ENCODE measurements at regions not wholly inside any gene's neighbourhood (a gene's known extent, or its start where the extent isn't known, plus 50 kb on each side); places are given as distances from the start of the nearest gene placed in this dataset.

DNA sequence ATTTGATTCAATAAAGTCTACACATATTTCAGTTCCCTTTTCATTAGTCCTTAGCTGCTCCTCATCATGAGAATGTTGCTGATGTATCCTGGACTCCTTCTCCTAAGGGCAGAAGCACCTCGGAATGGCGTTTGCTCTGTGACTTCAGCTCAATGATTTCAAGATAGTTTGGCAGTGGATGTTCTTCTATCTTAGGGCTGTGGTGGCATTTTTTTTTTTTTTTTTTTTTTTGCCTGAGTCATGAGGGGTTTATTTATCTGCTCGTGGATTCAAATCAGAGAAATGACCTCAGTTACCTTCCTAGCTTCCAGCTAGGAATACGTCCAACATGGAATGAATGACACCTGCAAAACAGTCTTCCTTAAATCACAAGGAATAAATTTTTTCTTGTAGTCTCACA lies 220.0 kb upstream of the ZBED5 start:
- no peak overlapping the region for H3K27ac ChIP-seq (ENCODE audit: low read length)
- H3K27me3 ChIP-seq (ENCODE audit: low read depth, low read length) = no peaks in the 10 kb centered on the region
- no peaks in the 10 kb centered on the region for H3K36me3 ChIP-seq (ENCODE audit: control insufficient read depth in 1 of 2, insufficient read depth in 2 of 2, low read length in 2 of 2)

DNA sequence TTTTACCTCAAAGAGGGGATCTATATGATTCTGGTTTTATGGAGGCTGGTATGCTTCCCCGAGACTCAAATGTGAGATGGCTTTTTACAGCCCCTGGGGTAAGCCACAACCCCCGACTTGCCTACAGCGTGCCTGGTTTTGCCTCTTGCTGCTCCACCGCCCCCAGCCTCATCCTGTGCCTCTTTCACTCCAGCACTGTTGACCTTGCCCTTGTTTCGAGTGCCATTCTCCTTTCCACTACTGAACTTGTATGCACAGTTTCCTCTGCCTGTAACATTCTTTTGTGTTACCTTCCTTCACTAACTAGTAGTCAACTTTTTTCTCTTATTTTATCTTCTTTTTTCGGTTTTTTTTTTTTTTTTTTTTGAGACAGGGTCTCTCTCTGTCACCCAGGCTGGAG lies 219.0 kb upstream of the ZBED5 start:
- H3K4me1 ChIP-seq (ENCODE audit: control insufficient read depth in 1 of 2, insufficient read depth in 2 of 2, low read length in 2 of 2) = no peaks in the 10 kb centered on the region
- no peak overlapping the region for H3K27ac ChIP-seq (ENCODE audit: low read length)
- H3K4me3 ChIP-seq (ENCODE audit: low read depth in 1 of 2, low read length in 2 of 2) = no peak overlapping the region
- H3K27me3 ChIP-seq (ENCODE audit: low read depth, low read length) = no peaks in the 10 kb centered on the region
- no peaks in the 10 kb centered on the region for H3K36me3 ChIP-seq (ENCODE audit: control insufficient read depth in 1 of 2, insufficient read depth in 2 of 2, low read length in 2 of 2)
- no peaks in the 10 kb centered on the region for H3K9me3 ChIP-seq (ENCODE audit: control insufficient read depth in 1 of 2, low read length in 2 of 2)

More for the DNA sequence above, 220.0 kb upstream of the ZBED5 start:
- Histone ChIP-seq H3K4me3 (ENCODE audit: low read depth in 1 of 2, low read length in 2 of 2) (no peak overlapping the region), H3K4me1 (ENCODE audit: control insufficient read depth in 1 of 2, insufficient read depth in 2 of 2, low read length in 2 of 2) (no peaks in the 10 kb centered on the region), H3K9me3 (ENCODE audit: control insufficient read depth in 1 of 2, low read length in 2 of 2) (no peaks in the 10 kb centered on the region)

DNA sequence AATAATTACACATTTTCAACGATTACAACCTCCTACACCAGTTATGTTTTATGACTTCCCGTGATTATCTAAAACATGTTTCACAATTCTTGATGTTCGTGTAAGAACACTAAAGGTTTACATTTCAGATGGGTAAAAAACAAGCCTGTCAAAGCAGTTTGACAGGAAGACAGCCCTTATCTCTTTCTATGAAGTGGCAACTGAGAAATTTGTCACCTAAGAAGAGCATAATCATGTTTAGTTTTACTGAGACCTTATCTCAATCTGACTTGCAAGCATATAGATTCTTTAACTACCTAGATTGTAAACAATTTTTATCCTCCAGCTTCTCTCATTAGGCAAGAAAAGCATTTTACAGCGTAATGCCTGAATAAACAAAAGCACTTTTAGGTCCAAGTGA lies 218.4 kb upstream of the ZBED5 start:
- Histone ChIP-seq H3K36me3 (ENCODE audit: control insufficient read depth in 1 of 2, insufficient read depth in 2 of 2, low read length in 2 of 2) (no peaks in the 10 kb centered on the region), H3K27ac (ENCODE audit: low read length) (no peak overlapping the region), H3K4me1 (ENCODE audit: control insufficient read depth in 1 of 2, insufficient read depth in 2 of 2, low read length in 2 of 2) (no peaks in the 10 kb centered on the region)

DNA sequence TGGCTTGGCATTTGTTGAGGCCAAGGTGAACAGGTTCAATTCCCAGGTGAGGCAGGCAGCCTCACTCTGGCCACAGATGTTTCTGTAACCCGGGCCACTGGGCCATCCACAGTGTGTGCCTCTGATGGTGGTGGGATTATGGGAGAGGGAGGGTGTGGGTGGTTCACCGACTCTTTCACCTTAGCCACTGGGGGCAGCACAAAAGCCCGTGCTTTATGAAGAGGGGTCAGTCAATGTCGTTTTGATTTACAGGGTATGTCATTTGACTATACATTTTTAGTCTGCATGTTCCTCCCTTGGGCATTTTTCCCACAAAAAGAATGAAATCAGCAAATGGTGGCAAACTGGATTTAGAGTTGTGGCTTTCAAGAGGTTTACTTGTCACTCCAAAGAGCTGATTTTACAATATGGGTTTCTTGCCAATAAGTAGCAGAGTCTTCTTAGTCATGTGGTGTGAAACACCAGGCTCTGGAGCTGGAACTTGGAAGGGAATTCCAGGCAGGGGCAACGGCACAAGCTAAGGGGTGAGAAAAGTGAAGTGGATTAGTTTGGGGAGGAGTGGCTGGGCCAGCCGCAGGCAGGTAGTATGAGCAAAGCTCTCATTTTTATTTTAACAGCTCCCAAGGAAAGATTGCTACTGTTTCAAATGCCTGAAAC lies 217.8 kb upstream of the ZBED5 start:
- Histone ChIP-seq H3K9me3 (ENCODE audit: control insufficient read depth in 1 of 2, low read length in 2 of 2) (no peaks in the 10 kb centered on the region), H3K27me3 (ENCODE audit: low read depth, low read length) (no peaks in the 10 kb centered on the region), H3K27ac (ENCODE audit: low read length) (no peak overlapping the region), H3K36me3 (ENCODE audit: control insufficient read depth in 1 of 2, insufficient read depth in 2 of 2, low read length in 2 of 2) (no peaks in the 10 kb centered on the region), H3K4me1 (ENCODE audit: control insufficient read depth in 1 of 2, insufficient read depth in 2 of 2, low read length in 2 of 2) (no peaks in the 10 kb centered on the region), H3K4me3 (ENCODE audit: low read depth in 1 of 2, low read length in 2 of 2) (no peak overlapping the region)

More for the DNA sequence above, 218.4 kb upstream of the ZBED5 start:
- Histone ChIP-seq H3K4me3 (ENCODE audit: low read depth in 1 of 2, low read length in 2 of 2) (no peak overlapping the region), H3K27me3 (ENCODE audit: low read depth, low read length) (no peaks in the 10 kb centered on the region), H3K9me3 (ENCODE audit: control insufficient read depth in 1 of 2, low read length in 2 of 2) (no peaks in the 10 kb centered on the region)

DNA sequence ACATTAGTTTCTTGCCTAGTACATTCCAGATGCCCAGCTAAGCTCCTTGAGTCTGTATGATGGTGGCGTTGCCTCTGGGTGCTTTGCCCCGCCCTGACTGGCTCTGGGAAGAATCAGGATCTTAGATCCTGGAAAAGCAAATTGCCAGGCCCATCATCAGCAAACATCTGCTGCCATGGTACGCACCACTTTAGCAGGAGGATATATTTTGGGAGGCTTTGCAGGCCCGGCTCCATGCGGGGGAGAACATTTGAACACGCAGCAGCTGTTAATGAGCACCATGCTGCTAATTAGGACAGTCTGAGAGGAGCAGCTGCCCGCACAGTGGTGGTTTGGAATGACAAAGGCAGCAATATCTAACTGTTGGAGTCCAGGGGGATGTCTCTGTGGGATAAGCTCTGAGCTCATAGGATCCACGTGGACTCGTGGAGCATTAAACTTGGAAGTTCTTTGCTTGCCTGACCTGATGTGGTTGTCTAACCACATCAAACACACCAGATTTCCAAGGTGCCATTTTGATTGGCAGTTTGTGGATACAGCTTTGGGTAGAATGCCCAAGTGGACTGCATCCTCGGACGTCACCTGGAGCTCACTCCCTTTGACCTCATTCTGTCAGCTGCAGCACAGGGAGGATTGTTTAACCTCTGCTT lies 217.0 kb upstream of the ZBED5 start:
- Histone ChIP-seq H3K27me3 (ENCODE audit: low read depth, low read length) (no peaks in the 10 kb centered on the region), H3K9me3 (ENCODE audit: control insufficient read depth in 1 of 2, low read length in 2 of 2) (no peaks in the 10 kb centered on the region), H3K27ac (ENCODE audit: low read length) (no peak overlapping the region), H3K4me3 (ENCODE audit: low read depth in 1 of 2, low read length in 2 of 2) (no peak overlapping the region), H3K4me1 (ENCODE audit: control insufficient read depth in 1 of 2, insufficient read depth in 2 of 2, low read length in 2 of 2) (no peaks in the 10 kb centered on the region), H3K36me3 (ENCODE audit: control insufficient read depth in 1 of 2, insufficient read depth in 2 of 2, low read length in 2 of 2) (no peaks in the 10 kb centered on the region)

DNA sequence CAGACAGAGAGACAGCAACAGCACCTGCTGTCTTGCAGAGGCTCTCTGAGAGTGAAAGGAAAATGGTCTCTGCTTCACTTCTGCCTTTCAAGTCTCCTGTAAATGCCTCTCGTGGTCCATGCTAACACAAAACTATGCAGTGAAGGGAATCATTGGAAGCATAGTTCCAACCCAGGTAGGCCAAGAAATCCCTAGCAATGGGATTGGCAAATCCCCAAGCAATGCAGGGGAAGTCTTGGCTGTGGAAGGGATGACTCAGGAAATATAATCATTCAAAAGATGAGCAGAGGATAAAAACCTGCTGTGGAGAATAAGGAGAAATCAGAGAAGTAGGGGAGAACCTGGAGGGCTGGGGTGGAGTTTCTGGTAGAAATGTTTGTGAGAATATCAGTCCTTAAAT lies 216.1 kb upstream of the ZBED5 start:
- no peak overlapping the region for H3K27ac ChIP-seq (ENCODE audit: low read length)
- no peaks in the 10 kb centered on the region for H3K9me3 ChIP-seq (ENCODE audit: control insufficient read depth in 1 of 2, low read length in 2 of 2)
- no peaks in the 10 kb centered on the region for H3K36me3 ChIP-seq (ENCODE audit: control insufficient read depth in 1 of 2, insufficient read depth in 2 of 2, low read length in 2 of 2)
- H3K4me3 ChIP-seq (ENCODE audit: low read depth in 1 of 2, low read length in 2 of 2) = no peak overlapping the region
- H3K27me3 ChIP-seq (ENCODE audit: low read depth, low read length) = no peaks in the 10 kb centered on the region
- no peaks in the 10 kb centered on the region for H3K4me1 ChIP-seq (ENCODE audit: control insufficient read depth in 1 of 2, insufficient read depth in 2 of 2, low read length in 2 of 2)

DNA sequence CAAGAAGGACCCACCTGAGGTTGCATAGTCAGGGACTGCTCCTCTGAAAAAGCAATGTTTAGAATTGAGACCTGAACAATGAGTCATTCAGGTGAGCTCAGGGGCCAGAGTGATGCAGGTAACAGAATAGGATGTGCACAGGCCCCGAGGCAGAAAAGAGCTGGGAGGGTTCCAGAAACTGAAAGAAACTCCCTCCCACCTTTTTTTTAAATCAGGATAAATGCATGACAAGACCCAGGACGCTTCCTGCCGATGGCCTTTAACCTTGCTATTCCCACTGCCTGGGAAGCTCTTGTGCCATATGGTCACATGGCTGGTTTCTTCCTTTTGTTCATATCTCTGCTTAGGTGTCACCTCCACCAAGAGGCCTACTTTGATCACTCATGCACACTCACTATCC lies 214.2 kb upstream of the ZBED5 start:
- Histone ChIP-seq H3K4me1 (ENCODE audit: control insufficient read depth in 1 of 2, insufficient read depth in 2 of 2, low read length in 2 of 2) (no peaks in the 10 kb centered on the region), H3K36me3 (ENCODE audit: control insufficient read depth in 1 of 2, insufficient read depth in 2 of 2, low read length in 2 of 2) (no peaks in the 10 kb centered on the region), H3K9me3 (ENCODE audit: control insufficient read depth in 1 of 2, low read length in 2 of 2) (no peaks in the 10 kb centered on the region), H3K27me3 (ENCODE audit: low read depth, low read length) (no peaks in the 10 kb centered on the region), H3K4me3 (ENCODE audit: low read depth in 1 of 2, low read length in 2 of 2) (no peak overlapping the region), H3K27ac (ENCODE audit: low read length) (no peak overlapping the region)

DNA sequence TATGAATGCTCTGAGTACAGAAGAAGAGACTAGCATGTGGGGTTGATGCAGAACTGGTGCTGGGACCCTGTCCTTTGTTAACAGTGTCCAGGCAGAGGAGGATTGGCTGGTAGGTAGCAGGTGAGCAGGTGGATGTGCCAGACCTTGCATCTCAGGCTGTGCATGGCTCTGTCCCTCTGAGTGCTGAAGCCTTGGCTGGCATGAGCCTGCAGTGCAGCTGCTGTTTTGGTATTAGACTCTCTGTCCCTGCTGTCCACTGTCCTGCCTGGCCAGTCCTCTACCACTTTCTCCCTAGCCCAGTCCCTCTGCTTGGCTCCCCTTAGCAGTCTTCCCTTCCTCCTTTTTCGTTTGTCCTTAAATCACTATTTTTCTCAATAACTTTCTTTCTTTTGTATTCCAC lies 213.6 kb upstream of the ZBED5 start:
- H3K9me3 ChIP-seq (ENCODE audit: control insufficient read depth in 1 of 2, low read length in 2 of 2) = no peaks in the 10 kb centered on the region
- no peaks in the 10 kb centered on the region for H3K36me3 ChIP-seq (ENCODE audit: control insufficient read depth in 1 of 2, insufficient read depth in 2 of 2, low read length in 2 of 2)
- no peak overlapping the region for H3K27ac ChIP-seq (ENCODE audit: low read length)
- no peak overlapping the region for H3K4me3 ChIP-seq (ENCODE audit: low read depth in 1 of 2, low read length in 2 of 2)
- H3K4me1 ChIP-seq (ENCODE audit: control insufficient read depth in 1 of 2, insufficient read depth in 2 of 2, low read length in 2 of 2) = no peaks in the 10 kb centered on the region
- H3K27me3 ChIP-seq (ENCODE audit: low read depth, low read length) = no peaks in the 10 kb centered on the region

DNA sequence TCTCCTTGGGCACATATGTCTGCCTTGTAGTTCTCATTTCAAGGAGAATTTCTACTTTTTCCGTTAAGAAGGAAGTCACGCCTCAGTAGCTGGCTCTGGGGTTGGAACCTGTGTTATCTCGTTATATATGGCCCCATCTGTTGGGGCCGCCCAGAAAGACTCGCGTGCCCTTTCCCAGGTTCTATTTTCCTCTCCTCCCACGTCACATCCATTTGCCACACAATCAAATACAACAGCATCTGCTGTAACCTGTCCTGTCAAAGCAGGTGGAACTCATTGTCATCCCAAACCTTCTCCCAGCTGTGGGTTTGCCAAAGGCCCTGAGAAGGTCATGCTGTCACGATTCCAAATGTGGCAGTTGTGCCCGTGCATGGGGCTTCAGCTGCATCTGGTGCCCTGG lies 213.1 kb upstream of the ZBED5 start:
- Histone ChIP-seq H3K4me3 (ENCODE audit: low read depth in 1 of 2, low read length in 2 of 2) (no peak overlapping the region), H3K27ac (ENCODE audit: low read length) (no peak overlapping the region), H3K27me3 (ENCODE audit: low read depth, low read length) (no peaks in the 10 kb centered on the region), H3K4me1 (ENCODE audit: control insufficient read depth in 1 of 2, insufficient read depth in 2 of 2, low read length in 2 of 2) (no peaks in the 10 kb centered on the region), H3K36me3 (ENCODE audit: control insufficient read depth in 1 of 2, insufficient read depth in 2 of 2, low read length in 2 of 2) (no peaks in the 10 kb centered on the region), H3K9me3 (ENCODE audit: control insufficient read depth in 1 of 2, low read length in 2 of 2) (no peaks in the 10 kb centered on the region)

DNA sequence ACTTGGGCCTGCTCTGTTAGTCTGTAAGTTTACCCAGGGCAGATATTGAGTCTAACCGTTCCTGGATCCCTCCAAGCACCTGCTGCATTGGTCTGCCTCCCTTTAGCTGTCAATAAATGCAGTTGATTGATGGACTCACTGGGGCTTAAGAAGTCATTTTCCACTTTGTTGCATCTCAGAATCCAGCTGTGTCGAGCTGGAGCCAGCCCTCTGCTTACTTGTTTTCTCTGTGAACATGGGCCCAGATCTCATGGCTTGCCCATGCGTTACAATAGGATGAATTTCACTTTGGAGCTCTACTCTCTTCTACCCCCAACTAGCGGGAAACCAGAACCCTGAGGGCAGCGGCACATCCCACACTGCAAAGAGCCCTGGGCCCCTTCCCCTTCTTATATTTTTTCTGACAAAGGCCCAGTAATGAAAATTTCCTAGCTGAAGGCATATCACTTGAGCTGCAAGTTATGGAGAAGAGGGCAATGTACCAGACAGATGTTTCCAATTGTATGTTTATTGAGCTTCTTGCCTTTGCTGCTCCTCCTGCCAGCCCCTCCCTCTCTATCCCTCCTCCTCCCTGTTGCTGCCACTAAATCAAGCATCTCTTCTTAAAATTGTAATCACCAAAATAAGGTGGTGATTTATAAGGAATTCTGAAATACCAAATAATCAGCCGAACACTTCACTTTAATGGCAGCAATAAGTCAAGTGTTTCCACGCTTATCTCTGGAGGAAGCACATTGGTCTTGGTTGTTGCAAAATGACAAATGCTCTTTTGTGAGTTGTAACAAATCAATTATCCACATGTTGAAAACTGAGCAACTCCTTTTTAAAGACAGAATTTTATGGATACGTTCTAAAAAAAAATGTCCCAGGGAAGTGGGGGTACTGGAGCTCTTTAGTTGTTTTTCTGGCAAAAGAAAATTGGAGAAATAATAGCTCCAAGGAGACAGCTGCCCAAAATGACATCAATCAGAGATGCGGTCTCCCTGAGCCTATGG lies 212.3 kb upstream of the ZBED5 start:
- Histone ChIP-seq H3K9me3 (ENCODE audit: control insufficient read depth in 1 of 2, low read length in 2 of 2) (no peaks in the 10 kb centered on the region), H3K4me3 (ENCODE audit: low read depth in 1 of 2, low read length in 2 of 2) (no peak overlapping the region), H3K36me3 (ENCODE audit: control insufficient read depth in 1 of 2, insufficient read depth in 2 of 2, low read length in 2 of 2) (no peaks in the 10 kb centered on the region), H3K27me3 (ENCODE audit: low read depth, low read length) (no peaks in the 10 kb centered on the region), H3K4me1 (ENCODE audit: control insufficient read depth in 1 of 2, insufficient read depth in 2 of 2, low read length in 2 of 2) (no peaks in the 10 kb centered on the region), H3K27ac (ENCODE audit: low read length) (no peak overlapping the region)

DNA sequence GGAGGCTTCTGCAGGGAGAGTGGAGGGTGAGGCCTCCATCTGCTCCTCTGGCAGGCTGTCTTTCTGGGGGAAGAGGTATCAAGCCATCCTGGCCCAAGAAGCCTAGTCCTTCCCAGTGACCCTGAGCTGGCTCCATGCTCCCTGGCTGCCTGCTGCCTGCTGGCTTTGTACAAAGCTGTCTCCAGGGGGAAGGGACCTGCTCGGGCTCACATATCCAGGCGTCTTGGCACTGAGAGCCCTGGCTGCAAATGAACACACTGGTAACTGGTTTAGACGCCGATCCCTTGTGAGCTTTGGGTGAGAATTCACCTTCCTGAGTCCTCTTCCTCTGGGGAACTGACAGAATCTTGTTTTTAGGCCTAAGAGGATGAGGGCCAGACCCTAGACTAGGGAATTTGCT lies 210.3 kb upstream of the ZBED5 start:
- H3K4me1 ChIP-seq (ENCODE audit: control insufficient read depth in 1 of 2, insufficient read depth in 2 of 2, low read length in 2 of 2) = no peaks in the 10 kb centered on the region
- no peak overlapping the region for H3K4me3 ChIP-seq (ENCODE audit: low read depth in 1 of 2, low read length in 2 of 2)
- H3K27ac ChIP-seq (ENCODE audit: low read length) = no peak overlapping the region
- H3K9me3 ChIP-seq (ENCODE audit: control insufficient read depth in 1 of 2, low read length in 2 of 2) = no peaks in the 10 kb centered on the region
- H3K36me3 ChIP-seq (ENCODE audit: control insufficient read depth in 1 of 2, insufficient read depth in 2 of 2, low read length in 2 of 2) = no peaks in the 10 kb centered on the region
- no peaks in the 10 kb centered on the region for H3K27me3 ChIP-seq (ENCODE audit: low read depth, low read length)

All from muscle layer of duodenum (tissue), 2 donors.